DOHH2 (cell line): ENCODE measurements at regions not wholly inside any gene's neighbourhood (a gene's known extent, or its start where the extent isn't known, plus 50 kb on each side); places are given as distances from the start of the nearest gene placed in this dataset.

Source experiments
- H3F3A ChIP-seq: fragments of 200-600 bp; sonication (generic), shearing (Covaris generic); 2 replicates; pipeline ENCODE4 v1.6.0; 2016; ENCODE audit warnings: antibody characterized with exemption, mild to moderate bottlenecking; ENCODE audit not compliant: control insufficient read depth, insufficient read depth
- H3K27ac ChIP-seq: fragments of 200-600 bp; sonication (generic); 2 replicates; pipeline ENCODE4 v1.5.1; 2014; ENCODE audit warnings: low read depth, mild to moderate bottlenecking, low read length, moderate library complexity
- H3K27me3 ChIP-seq: fragments of 200-600 bp; sonication (generic); 2 replicates; pipeline ENCODE4 v1.6.1; 2014; ENCODE audit warnings: mild to moderate bottlenecking, low read length, mixed read lengths; ENCODE audit not compliant: control insufficient read depth
- H3K36me3 ChIP-seq: fragments of 200-600 bp; sonication (generic); 2 replicates; pipeline ENCODE4 v1.6.1; 2014; ENCODE audit warnings: mild to moderate bottlenecking, low read length, moderate library complexity, mixed read lengths; ENCODE audit not compliant: control insufficient read depth
- H3K4me1 ChIP-seq: fragments of 200-600 bp; sonication (generic); 2 replicates; pipeline ENCODE4 v1.6.1; 2014; ENCODE audit warnings: mild to moderate bottlenecking, low read length, mixed read lengths; ENCODE audit not compliant: control insufficient read depth
- H3K4me2 ChIP-seq: fragments of 200-600 bp; sonication (generic); 2 replicates; pipeline ENCODE4 v1.6.0; 2014; ENCODE audit warnings: mild to moderate bottlenecking, low read length, moderate library complexity
- H3K4me3 ChIP-seq: fragments of 200-600 bp; sonication (generic); 2 replicates; pipeline ENCODE4 v1.5.1; 2014; ENCODE audit warnings: mild to moderate bottlenecking, low read length, mixed read lengths
- H3K79me2 ChIP-seq: fragments of 200-600 bp; sonication (generic); 2 replicates; pipeline ENCODE4 v1.6.1; 2014; ENCODE audit warnings: mild to moderate bottlenecking, low read length, mixed read lengths; ENCODE audit not compliant: control insufficient read depth
- H3K9me2 ChIP-seq: fragments of 200-600 bp; sonication (generic); replicated peaks from 2 replicates; pipeline ENCODE4 v1.6.1; 2014; ENCODE audit warnings: mild to moderate bottlenecking, low read length, mixed read lengths; ENCODE audit not compliant: control insufficient read depth
- H3K9me3 ChIP-seq: fragments of 200-600 bp; sonication (generic); 2 replicates; pipeline ENCODE4 v1.6.1; 2014; ENCODE audit warnings: antibody characterized with exemption, low read length, mixed read lengths; ENCODE audit not compliant: control insufficient read depth, insufficient read depth
- H4K20me1 ChIP-seq: fragments of 200-600 bp; sonication (generic); 2 replicates; pipeline ENCODE4 v1.6.0; 2014; ENCODE audit warnings: low read depth, mild to moderate bottlenecking, antibody characterized with exemption, low read length, moderate library complexity; ENCODE audit not compliant: control insufficient read depth, insufficient read depth
- CTCF ChIP-seq: fragments of 200-600 bp; sonication (generic); IDR thresholded peaks from one replicate; pipeline ENCODE4 v1.5.1; 2014; ENCODE audit warnings: antibody characterized with exemption, mild to moderate bottlenecking, low read depth, low read length; ENCODE audit not compliant: poor library complexity, severe bottlenecking
- EZH2phosphoT487 ChIP-seq: fragments of 200-600 bp; sonication (generic); IDR thresholded peaks from 2 replicates; pipeline ENCODE4 v1.6.1; 2017; ENCODE audit warnings: borderline replicate concordance, mild to moderate bottlenecking, antibody characterized with exemption, low read length, moderate library complexity, mixed read lengths

GRCh38 chr12:74988156-74988555, 221.5 kb downstream of the KCNC2 start:
- Histone ChIP-seq H3K4me1 (no peaks in the 10 kb centered on the region), H3F3A (no peaks in the 10 kb centered on the region), H3K4me3 (no peak overlapping the region), H3K9me3 (no peaks in the 10 kb centered on the region), H3K79me2 (no peaks in the 10 kb centered on the region), H3K9me2 (no peaks in the 10 kb centered on the region), H3K27me3 (no peaks in the 10 kb centered on the region), H3K27ac (no peak overlapping the region), H3K4me2 (no peak overlapping the region), H4K20me1 (no peaks in the 10 kb centered on the region), H3K36me3 (no peaks in the 10 kb centered on the region)
- no peak for TF ChIP-seq EZH2phosphoT487
- TF ChIP-seq CTCF, result no peak
